ENCODE measurements at regions not wholly inside any gene's neighbourhood (a gene's known extent, or its start where the extent isn't known, plus 50 kb on each side); places are given as distances from the start of the nearest gene placed in this dataset.

DNA sequence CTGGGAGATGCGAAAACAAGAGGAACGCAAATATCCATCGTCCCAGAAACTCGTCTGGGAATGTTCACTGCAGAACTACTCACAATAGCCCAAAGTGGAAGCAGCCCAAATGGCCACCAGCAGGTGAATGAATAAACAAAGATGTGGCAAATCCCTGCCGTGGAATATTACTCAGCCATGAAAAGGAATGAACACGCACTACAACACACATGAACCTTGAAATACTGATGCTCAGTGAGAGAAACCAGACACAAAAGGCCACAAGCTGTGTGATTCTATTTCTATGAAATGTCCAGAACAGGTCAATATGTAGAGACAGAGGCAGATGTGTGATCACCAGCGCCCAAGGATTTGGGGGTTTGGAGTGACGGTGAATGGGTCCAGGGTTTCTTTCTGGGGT, 169.8 kb downstream of the IRF8 start:
- ChIA-PET CTCF (no interaction called here), POLR2A (no interaction called here)
- DNase-seq (ENCODE audit: extremely low spot score), result no peak
- no peak for TF ChIP-seq TARDBP (IDR thresholded peaks at IDR 0.05)
- TF ChIP-seq FOXA1 (IDR thresholded peaks at IDR 0.05), result no peak
- TF ChIP-seq SP1 (IDR thresholded peaks at IDR 0.05), result no peak
- TF ChIP-seq NFRKB (IDR thresholded peaks at IDR 0.05), result no peak
- no peak for TF ChIP-seq BHLHE40 (IDR thresholded peaks at IDR 0.05; ENCODE audit: borderline replicate concordance)
- no peak for TF ChIP-seq FOXK2 (IDR thresholded peaks at IDR 0.05)
- TF ChIP-seq CTBP1 (IDR thresholded peaks at IDR 0.05; ENCODE audit: borderline replicate concordance), result no peak
- TF ChIP-seq LEF1 (IDR thresholded peaks at IDR 0.05; ENCODE audit: borderline replicate concordance), result no peak
- TF ChIP-seq L3MBTL2 (conservative IDR thresholded peaks at IDR 0.05), result no peak
- TF ChIP-seq SUZ12 (IDR thresholded peaks at IDR 0.05), result no peak
- TF ChIP-seq, protein P1, sequence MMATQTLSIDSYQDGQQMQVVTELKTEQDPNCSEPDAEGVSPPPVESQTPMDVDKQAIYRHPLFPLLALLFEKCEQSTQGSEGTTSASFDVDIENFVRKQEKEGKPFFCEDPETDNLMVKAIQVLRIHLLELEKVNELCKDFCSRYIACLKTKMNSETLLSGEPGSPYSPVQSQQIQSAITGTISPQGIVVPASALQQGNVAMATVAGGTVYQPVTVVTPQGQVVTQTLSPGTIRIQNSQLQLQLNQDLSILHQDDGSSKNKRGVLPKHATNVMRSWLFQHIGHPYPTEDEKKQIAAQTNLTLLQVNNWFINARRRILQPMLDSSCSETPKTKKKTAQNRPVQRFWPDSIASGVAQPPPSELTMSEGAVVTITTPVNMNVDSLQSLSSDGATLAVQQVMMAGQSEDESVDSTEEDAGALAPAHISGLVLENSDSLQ (IDR thresholded peaks at IDR 0.05), result no peak
- TF ChIP-seq FOXM1 (IDR thresholded peaks at IDR 0.05; ENCODE audit: borderline replicate concordance), result no peak
- no peak for TF ChIP-seq ELF4 (IDR thresholded peaks at IDR 0.05)
- no peak for TF ChIP-seq HDGF (IDR thresholded peaks at IDR 0.05; ENCODE audit: borderline replicate concordance)
- no peak for TF ChIP-seq ZNF384 (IDR thresholded peaks at IDR 0.05)
- TF ChIP-seq ARNT (IDR thresholded peaks at IDR 0.05), result no peak

DNA sequence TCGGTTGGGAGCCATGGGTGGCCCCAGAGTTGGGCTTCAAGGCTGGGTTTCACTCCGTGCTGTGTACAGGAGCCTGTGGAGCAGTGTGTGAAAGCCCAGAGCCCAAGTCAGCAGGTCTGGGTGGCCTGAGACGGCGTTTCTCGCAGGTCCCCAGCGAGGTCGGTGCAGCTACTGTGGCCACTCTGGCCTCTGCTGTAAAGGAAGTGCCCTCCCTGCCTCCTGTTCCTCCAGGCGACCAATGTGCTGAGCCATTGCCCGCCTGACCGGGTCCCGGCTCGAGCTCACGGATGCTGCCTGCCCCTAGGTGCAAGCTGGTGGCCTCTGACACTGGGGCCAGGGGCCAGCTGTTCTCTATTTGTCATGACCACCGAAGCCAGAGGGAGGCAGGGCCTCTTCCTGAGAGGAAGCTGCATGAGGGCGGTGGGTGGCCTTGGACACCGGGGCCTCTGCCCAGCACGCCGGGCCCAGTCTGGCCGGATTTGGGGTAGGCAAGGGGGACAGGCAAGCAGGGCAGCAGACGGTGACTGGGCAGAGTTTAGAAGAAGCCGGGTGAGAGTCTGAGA, 170.9 kb downstream of the IRF8 start:
- CTCF ChIA-PET, result no interaction called here
- no peak for DNase-seq (ENCODE audit: extremely low spot score)
- POLR2A ChIA-PET, result no interaction called here
- TF ChIP-seq HDGF (IDR thresholded peaks at IDR 0.05; ENCODE audit: borderline replicate concordance), result no peak
- TF ChIP-seq, protein P1 (IDR thresholded peaks at IDR 0.05), result no peak
- no peak for TF ChIP-seq FOXM1 (IDR thresholded peaks at IDR 0.05; ENCODE audit: borderline replicate concordance)
- TF ChIP-seq NFRKB (IDR thresholded peaks at IDR 0.05), result no peak
- TF ChIP-seq TARDBP (IDR thresholded peaks at IDR 0.05), result no peak
- TF ChIP-seq L3MBTL2 (conservative IDR thresholded peaks at IDR 0.05), result no peak
- TF ChIP-seq LEF1 (IDR thresholded peaks at IDR 0.05; ENCODE audit: borderline replicate concordance), result no peak
- no peak for TF ChIP-seq SUZ12 (IDR thresholded peaks at IDR 0.05)
- no peak for TF ChIP-seq FOXK2 (IDR thresholded peaks at IDR 0.05)
- TF ChIP-seq BHLHE40 (IDR thresholded peaks at IDR 0.05; ENCODE audit: borderline replicate concordance), result no peak
- TF ChIP-seq ZNF384 (IDR thresholded peaks at IDR 0.05), result no peak

DNA sequence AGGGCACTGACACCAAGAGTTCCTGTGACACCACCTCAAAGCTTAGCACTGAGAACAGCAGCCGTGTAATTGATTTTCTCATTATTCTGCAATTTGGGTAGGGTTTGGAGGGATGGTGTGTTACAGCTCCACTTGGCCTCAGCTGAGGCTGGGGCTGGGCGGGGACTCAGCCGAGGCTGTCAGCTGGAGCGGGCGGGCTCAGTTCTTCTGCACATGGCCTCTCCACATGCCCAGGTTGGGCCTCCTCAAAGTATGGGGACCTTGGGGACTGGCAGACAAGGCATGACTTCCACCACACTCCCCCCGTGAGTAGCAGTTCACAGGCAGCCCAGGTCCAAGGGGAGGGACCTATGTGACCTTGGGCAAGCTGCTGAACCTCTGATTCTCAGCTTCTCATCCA, 171.5 kb downstream of the IRF8 start:
- no peak for DNase-seq (ENCODE audit: extremely low spot score)
- ChIA-PET CTCF (no interaction called here), POLR2A (no interaction called here)
- TF ChIP-seq LEF1 (IDR thresholded peaks at IDR 0.05; ENCODE audit: borderline replicate concordance) (no peak), FOXM1 (IDR thresholded peaks at IDR 0.05; ENCODE audit: borderline replicate concordance) (no peak), CTBP1 (IDR thresholded peaks at IDR 0.05; ENCODE audit: borderline replicate concordance) (no peak), FOXA1 (IDR thresholded peaks at IDR 0.05) (no peak), BHLHE40 (IDR thresholded peaks at IDR 0.05; ENCODE audit: borderline replicate concordance) (no peak), TARDBP (IDR thresholded peaks at IDR 0.05) (no peak), SUZ12 (IDR thresholded peaks at IDR 0.05) (no peak), HDGF (IDR thresholded peaks at IDR 0.05; ENCODE audit: borderline replicate concordance) (no peak), ELF4 (IDR thresholded peaks at IDR 0.05) (no peak), FOXK2 (IDR thresholded peaks at IDR 0.05) (no peak), ZNF384 (IDR thresholded peaks at IDR 0.05) (no peak), ARNT (IDR thresholded peaks at IDR 0.05) (no peak), NFRKB (IDR thresholded peaks at IDR 0.05) (no peak), SP1 (IDR thresholded peaks at IDR 0.05) (no peak)
- TF ChIP-seq, protein P1 (IDR thresholded peaks at IDR 0.05), result no peak

DNA sequence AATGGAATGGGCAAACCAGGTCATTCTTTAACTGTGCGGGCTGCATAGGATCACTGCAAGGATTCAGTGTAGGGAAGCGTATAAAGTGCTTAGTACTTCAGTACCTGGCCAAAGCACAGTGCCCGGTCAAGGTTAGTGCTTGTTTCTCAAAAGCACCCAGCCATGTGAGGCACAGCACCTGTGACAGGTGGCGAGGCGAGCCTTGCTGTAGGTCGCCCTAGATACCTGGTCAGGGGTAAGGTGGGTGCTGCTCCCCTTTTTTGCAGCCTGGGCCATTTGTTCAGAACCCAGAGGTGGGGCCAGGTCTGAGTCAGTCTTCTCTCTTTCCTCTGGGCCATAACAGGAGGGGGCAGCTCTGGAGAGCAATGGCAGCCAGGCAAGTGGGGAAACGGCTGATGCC, 172.0 kb downstream of the IRF8 start:
- POLR2A ChIA-PET, result no interaction called here
- CTCF ChIA-PET, result interaction anchor here (1.2 kb wide), 1 partner anchor 447 kb away, joined by 4 read pairs; no protein-coding TSS in a partner anchor
- DNase-seq (ENCODE audit: extremely low spot score), result no peak
- TF ChIP-seq SUZ12 (IDR thresholded peaks at IDR 0.05), result no peak
- TF ChIP-seq SP1 (IDR thresholded peaks at IDR 0.05), result no peak
- no peak for TF ChIP-seq CTBP1 (IDR thresholded peaks at IDR 0.05; ENCODE audit: borderline replicate concordance)
- TF ChIP-seq ARNT (IDR thresholded peaks at IDR 0.05), result no peak
- TF ChIP-seq FOXK2 (IDR thresholded peaks at IDR 0.05), result no peak
- no peak for TF ChIP-seq FOXM1 (IDR thresholded peaks at IDR 0.05; ENCODE audit: borderline replicate concordance)
- no peak for TF ChIP-seq ELF4 (IDR thresholded peaks at IDR 0.05)

DNA sequence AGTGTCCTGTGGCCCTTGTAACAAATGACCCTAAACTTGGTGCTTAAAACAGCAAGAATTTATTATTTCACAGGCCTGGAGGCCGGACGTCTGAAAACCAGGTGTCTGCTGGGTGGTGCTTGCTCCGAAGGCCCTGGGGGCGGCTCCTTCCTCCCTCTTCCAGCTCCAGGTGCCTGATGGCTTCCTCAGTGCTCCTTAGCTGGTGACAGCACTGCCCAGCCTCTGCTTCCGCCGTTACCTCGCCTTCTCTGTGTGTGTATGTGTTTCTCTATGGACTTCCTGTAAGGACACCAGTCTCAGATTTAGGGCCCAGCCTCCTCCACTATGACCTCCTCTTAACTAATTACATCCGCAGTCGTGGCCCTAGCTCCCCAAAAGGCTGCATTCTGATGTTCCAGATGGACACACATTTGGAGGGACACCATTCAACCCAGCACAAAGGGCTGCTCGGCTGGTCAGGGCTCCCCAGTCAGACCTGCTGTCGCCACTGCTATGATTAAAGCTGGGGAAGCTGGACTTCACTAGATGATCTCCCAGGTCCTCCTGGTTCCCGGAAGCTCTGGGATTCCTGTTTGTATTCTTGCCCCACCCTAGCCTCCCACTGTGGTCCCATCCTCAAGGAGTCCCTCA, 172.8 kb downstream of the IRF8 start:
- ChIA-PET CTCF (interaction anchor here (1.2 kb wide), 1 partner anchor 446 kb away, joined by 4 read pairs; no protein-coding TSS in a partner anchor), POLR2A (no interaction called here)
- TF ChIP-seq SP1 (IDR thresholded peaks at IDR 0.05) (no peak), LEF1 (IDR thresholded peaks at IDR 0.05; ENCODE audit: borderline replicate concordance) (no peak), ELF4 (IDR thresholded peaks at IDR 0.05) (no peak), SUZ12 (IDR thresholded peaks at IDR 0.05) (no peak), BHLHE40 (IDR thresholded peaks at IDR 0.05; ENCODE audit: borderline replicate concordance) (no peak), L3MBTL2 (conservative IDR thresholded peaks at IDR 0.05) (no peak), ARNT (IDR thresholded peaks at IDR 0.05) (no peak), TARDBP (IDR thresholded peaks at IDR 0.05) (no peak), CTBP1 (IDR thresholded peaks at IDR 0.05; ENCODE audit: borderline replicate concordance) (no peak), ZNF384 (IDR thresholded peaks at IDR 0.05) (no peak), FOXA1 (IDR thresholded peaks at IDR 0.05) (no peak), FOXM1 (IDR thresholded peaks at IDR 0.05; ENCODE audit: borderline replicate concordance) (no peak), HDGF (IDR thresholded peaks at IDR 0.05; ENCODE audit: borderline replicate concordance) (no peak)
- DNase-seq (ENCODE audit: extremely low spot score), result no peak
